Glutamatergic neuron (in vitro differentiated cells): ENCODE measurements at regions not wholly inside any gene's neighbourhood (a gene's known extent, or its start where the extent isn't known, plus 50 kb on each side); places are given as distances from the start of the nearest gene placed in this dataset.

Experiments
- DNase-seq: peaks from one replicate; pipeline ENCODE4 v3.0.0; 2022
- H3K27ac Mint-ChIP-seq: one replicate; pipeline ENCODE4 v1.8.0; 2020; ENCODE audit warnings: mild to moderate bottlenecking, mixed read lengths, inconsistent platforms; ENCODE audit not compliant: unreplicated experiment
- H3K27me3 Mint-ChIP-seq: one replicate; pipeline ENCODE4 v1.8.0; 2020; ENCODE audit warnings: mild to moderate bottlenecking, moderate library complexity, mixed read lengths, inconsistent platforms; ENCODE audit not compliant: unreplicated experiment
- H3K36me3 Mint-ChIP-seq: one replicate; pipeline ENCODE4 v1.8.0; 2020; ENCODE audit warnings: mild to moderate bottlenecking, mixed read lengths, inconsistent platforms; ENCODE audit not compliant: unreplicated experiment
- H3K4me1 Mint-ChIP-seq: one replicate; pipeline ENCODE4 v1.8.0; 2020; ENCODE audit warnings: mild to moderate bottlenecking, low read depth, mixed read lengths, inconsistent platforms; ENCODE audit not compliant: unreplicated experiment
- H3K4me3 Mint-ChIP-seq: one replicate; pipeline ENCODE4 v1.8.0; 2020; ENCODE audit warnings: mild to moderate bottlenecking, mixed read lengths, inconsistent platforms; ENCODE audit not compliant: unreplicated experiment
- H3K9me3 Mint-ChIP-seq: one replicate; pipeline ENCODE4 v1.8.0; 2020; ENCODE audit warnings: mild to moderate bottlenecking, moderate library complexity, mixed read lengths, inconsistent platforms; ENCODE audit not compliant: unreplicated experiment
- TF ChIP-seq, protein P1 (sequence below): fragments of 200-600 bp; sonication (generic); IDR thresholded peaks from one replicate; pipeline ENCODE4 v1.5.0; 2021; ENCODE audit not compliant: partially characterized antibody, unreplicated experiment

DNA sequence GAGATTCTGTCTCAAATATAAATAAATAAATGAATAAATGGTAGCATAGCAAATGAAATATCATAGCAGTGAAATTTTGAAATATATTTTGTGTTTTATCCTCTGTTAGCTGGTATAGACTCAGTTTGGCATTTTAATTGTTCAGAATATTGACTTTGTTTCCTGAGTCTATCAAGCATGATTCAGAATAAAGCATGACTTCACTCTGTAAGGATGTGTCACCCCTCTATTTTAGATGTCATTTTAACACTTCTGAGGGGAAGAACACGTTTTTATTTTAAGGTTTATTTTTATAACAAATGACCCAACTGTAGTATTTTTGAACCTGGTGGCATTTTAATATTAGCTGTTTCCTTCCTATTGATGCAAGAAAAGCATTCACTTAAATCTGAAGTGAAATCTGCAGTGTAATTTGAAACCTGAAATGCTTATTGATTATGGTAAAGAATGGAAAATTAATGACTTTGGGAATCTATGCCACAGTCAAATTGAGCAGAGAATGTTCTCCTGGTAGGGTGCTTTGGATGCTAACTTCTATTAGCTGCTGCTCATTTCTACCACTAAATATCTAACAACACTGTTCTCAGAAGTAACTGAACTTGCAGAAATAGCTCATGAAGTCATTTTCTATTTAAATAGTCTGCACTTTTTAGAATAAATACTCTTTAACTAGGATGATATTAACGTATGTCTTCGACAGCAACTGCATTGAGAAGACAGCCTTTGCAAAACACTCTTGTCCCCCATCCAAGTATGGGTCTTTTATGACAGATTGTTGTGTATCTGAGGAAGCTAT is 114.2 kb downstream of the SOX4 start:
- Mint-ChIP-seq H3K4me3 (no peak overlapping the region), H3K9me3 (peaks cover 1% of the 10 kb centered on the region), H3K36me3 (no peaks in the 10 kb centered on the region), H3K27me3 (no peaks in the 10 kb centered on the region), H3K27ac (no peak overlapping the region), H3K4me1 (peaks cover 16% of the 10 kb centered on the region)
- DNase-seq = no peak
- TF ChIP-seq, protein P1, sequence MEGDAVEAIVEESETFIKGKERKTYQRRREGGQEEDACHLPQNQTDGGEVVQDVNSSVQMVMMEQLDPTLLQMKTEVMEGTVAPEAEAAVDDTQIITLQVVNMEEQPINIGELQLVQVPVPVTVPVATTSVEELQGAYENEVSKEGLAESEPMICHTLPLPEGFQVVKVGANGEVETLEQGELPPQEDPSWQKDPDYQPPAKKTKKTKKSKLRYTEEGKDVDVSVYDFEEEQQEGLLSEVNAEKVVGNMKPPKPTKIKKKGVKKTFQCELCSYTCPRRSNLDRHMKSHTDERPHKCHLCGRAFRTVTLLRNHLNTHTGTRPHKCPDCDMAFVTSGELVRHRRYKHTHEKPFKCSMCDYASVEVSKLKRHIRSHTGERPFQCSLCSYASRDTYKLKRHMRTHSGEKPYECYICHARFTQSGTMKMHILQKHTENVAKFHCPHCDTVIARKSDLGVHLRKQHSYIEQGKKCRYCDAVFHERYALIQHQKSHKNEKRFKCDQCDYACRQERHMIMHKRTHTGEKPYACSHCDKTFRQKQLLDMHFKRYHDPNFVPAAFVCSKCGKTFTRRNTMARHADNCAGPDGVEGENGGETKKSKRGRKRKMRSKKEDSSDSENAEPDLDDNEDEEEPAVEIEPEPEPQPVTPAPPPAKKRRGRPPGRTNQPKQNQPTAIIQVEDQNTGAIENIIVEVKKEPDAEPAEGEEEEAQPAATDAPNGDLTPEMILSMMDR = no peak

DNA sequence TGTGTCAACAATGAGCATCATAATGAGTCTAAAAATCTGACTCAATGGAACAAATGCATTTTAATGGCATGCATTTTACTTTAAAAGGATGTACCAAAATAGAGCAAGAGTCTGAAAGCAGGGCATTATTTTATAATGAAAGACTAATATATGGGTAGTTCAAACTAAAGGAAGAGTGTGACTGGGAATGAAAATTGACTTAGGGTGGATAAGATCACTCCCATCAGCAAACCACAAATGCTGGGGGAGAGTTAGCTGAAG is 114.7 kb downstream of the SOX4 start:
- Mint-ChIP-seq H3K4me3 (no peak overlapping the region), H3K27ac (no peak overlapping the region), H3K36me3 (no peaks in the 10 kb centered on the region), H3K9me3 (peaks cover 1% of the 10 kb centered on the region), H3K27me3 (no peaks in the 10 kb centered on the region), H3K4me1 (peaks cover 19% of the 10 kb centered on the region)
- DNase-seq = no peak
- TF ChIP-seq, protein P1 = no peak

DNA sequence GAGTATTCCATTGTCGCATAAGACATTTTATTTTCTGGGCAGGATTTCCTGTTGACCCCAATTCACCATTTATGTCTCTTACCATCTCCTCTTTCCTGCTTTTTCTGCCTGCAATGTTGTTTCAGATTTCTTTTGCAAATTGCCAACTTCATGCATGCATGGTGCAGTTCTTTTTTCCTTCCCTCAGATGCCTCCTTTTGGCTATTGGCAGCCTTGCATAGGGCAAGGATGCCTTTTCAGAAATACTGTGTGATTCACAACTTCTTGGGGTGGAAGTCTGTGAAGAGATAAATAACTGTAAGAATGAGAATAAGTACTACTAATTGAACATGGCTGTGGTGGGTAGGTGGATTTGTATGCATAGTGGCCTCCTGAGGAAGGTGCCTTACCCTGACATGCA is 116.7 kb downstream of the SOX4 start:
- Mint-ChIP-seq H3K27ac (no peak overlapping the region), H3K27me3 (peaks cover 1% of the 10 kb centered on the region), H3K36me3 (no peaks in the 10 kb centered on the region), H3K9me3 (peaks cover 1% of the 10 kb centered on the region), H3K4me1 (peaks cover 23% of the 10 kb centered on the region), H3K4me3 (no peak overlapping the region)
- DNase-seq = no peak
- TF ChIP-seq, protein P1 = no peak

DNA sequence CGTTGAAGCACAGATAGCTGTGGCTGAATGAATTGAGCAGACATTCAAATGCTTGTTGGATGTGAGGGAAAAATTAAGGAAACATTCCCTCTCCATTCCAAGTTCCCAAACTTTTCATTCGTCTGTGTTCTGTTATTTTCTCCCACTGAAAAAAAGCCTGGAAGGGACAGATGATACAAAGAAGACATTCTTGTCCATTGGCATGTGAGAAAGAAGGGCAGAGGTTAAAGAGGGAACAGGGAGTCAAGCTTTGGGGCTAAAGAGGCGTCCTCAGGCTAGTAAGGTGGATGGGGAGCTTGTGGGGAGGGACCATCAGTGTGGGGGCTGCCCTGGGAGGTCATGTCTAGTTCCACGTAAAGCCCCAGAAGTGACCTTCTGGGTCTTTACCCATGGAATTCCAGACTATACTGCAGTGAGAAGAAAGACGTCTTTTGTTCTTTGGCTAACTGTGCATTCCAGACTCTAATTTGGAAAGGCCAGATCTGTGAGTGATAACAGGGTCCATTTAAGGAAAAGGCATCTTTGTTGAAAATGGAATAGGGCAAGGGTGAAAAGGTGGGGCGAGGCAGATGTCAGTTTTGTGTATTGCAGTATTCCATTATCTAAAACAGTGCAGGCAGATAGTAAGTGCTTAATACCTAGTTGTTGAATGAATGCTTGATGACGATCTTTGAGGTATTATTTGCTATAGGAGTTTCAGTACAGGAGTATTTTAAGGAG is 117.5 kb downstream of the SOX4 start:
- Mint-ChIP-seq H3K4me3 (no peak overlapping the region), H3K4me1 (peaks cover 25% of the 10 kb centered on the region), H3K27me3 (peaks cover 1% of the 10 kb centered on the region), H3K36me3 (no peaks in the 10 kb centered on the region), H3K27ac (no peak overlapping the region), H3K9me3 (peaks cover 1% of the 10 kb centered on the region)
- TF ChIP-seq, protein P1 = no peak
- DNase-seq = no peak

DNA sequence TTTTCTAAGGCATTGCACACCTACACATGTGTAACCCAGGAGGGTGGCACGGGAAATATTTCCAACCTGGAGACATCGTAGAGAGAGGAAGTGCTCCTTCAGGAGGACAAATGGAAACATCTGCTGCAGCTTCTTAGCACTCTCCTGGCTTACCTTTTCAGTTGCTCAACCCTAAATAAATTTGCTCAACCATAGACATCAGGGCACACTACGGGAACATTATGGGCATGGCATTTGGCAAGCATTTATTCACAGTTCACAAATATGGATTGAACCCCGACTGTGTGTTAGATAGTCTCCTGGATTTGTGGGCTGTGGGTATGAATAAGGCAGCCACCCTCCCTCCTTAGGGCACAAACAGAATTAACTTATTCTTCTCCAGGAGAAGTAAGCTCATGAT is 118.7 kb downstream of the SOX4 start:
- Mint-ChIP-seq H3K4me1 (peaks cover 25% of the 10 kb centered on the region), H3K27ac (no peak overlapping the region), H3K36me3 (no peaks in the 10 kb centered on the region)

More for the DNA sequence above, 118.7 kb downstream of the SOX4 start:
- H3K9me3 Mint-ChIP-seq = peaks cover 1% of the 10 kb centered on the region
- no peak for DNase-seq
- TF ChIP-seq, protein P1 = no peak
- H3K4me3 Mint-ChIP-seq = no peak overlapping the region
- peaks cover 1% of the 10 kb centered on the region for H3K27me3 Mint-ChIP-seq
